ENCODE measurements at regions not wholly inside any gene's neighbourhood (a gene's known extent, or its start where the extent isn't known, plus 50 kb on each side); places are given as distances from the start of the nearest gene placed in this dataset.

- H3K4me2 ChIP-seq (ENCODE audit: low read length), result no peak overlapping the region
- DNase-seq (ENCODE audit: low read depth, low spot score) (no peak), ATAC-seq (no peak)
- no peak for TF ChIP-seq FOSL1 (IDR thresholded peaks at IDR 0.05; ENCODE audit: low read depth)
- TF ChIP-seq POLR2A (IDR thresholded peaks at IDR 0.05; ENCODE audit: borderline replicate concordance, extremely low read depth, insufficient read depth, insufficient read length), result no peak
- TF ChIP-seq SP1 (IDR thresholded peaks at IDR 0.05; ENCODE audit: low read depth), result no peak
- TF ChIP-seq ELF1 (IDR thresholded peaks at IDR 0.05; ENCODE audit: borderline replicate concordance, low read depth), result no peak
- TF ChIP-seq TCF7L2 (IDR thresholded peaks at IDR 0.05; ENCODE audit: borderline replicate concordance, extremely low read depth, insufficient read depth, insufficient read length), result no peak
- TF ChIP-seq JUND (IDR thresholded peaks at IDR 0.05), result no peak
- no peak for TF ChIP-seq MAX (IDR thresholded peaks at IDR 0.05)
- TF ChIP-seq CEBPB (IDR thresholded peaks at IDR 0.05; ENCODE audit: low read depth), result no peak
- no peak for TF ChIP-seq EZH2phosphoT487 (IDR thresholded peaks at IDR 0.05; ENCODE audit: borderline replicate concordance)
- no peak for TF ChIP-seq POLR2AphosphoS5 (IDR thresholded peaks at IDR 0.05; ENCODE audit: low read depth, low read length)
- no peak for TF ChIP-seq EGR1 (IDR thresholded peaks at IDR 0.05; ENCODE audit: low read depth)
- H3K9ac ChIP-seq (ENCODE audit: low read length), result no peak overlapping the region
- no TSS peak for BruUV-seq (replicated peaks)
- CTCF ChIA-PET, result interaction anchor here (1.5 to 1.6 kb wide), 2 partner anchors 12 to 36 kb away, joined by 3 read pairs; no protein-coding TSS in a partner anchor
- no peaks in the 10 kb centered on the region for H3K27me3 ChIP-seq (ENCODE audit: insufficient read depth, low read length)
- no peaks in the 10 kb centered on the region for H3K79me2 ChIP-seq (ENCODE audit: insufficient read depth, low read length)
- H2AFZ ChIP-seq (ENCODE audit: low read depth, low read length, poor library complexity, severe bottlenecking), result no peak overlapping the region
- no peaks in the 10 kb centered on the region for H4K20me1 ChIP-seq (ENCODE audit: insufficient read depth)
- no peak overlapping the region for H3K27ac ChIP-seq (ENCODE audit: low read depth, low read length)
- no peak overlapping the region for H3K4me3 ChIP-seq (replicated peaks in 1 of 2; ENCODE audit: low read depth in 1 of 2, low read length in 2 of 2)
- H3K36me3 ChIP-seq (ENCODE audit: control insufficient read depth in 1 of 2, insufficient read depth in 2 of 2, low read length in 2 of 2), result no peaks in the 10 kb centered on the region
- intact Hi-C loops (cut with micrococcal nuclease), result no loop called here
- peaks cover 0 to 9% of the 10 kb centered on the region in 2 experiments; a peak in 2 of 4 replicates for H3K4me1 ChIP-seq (ENCODE audit: control insufficient read depth in 1 of 2, insufficient read depth in 2 of 2, low read length in 2 of 2)
- POLR2A ChIA-PET, result interaction anchor here (2.1 kb wide), 1 partner anchor 17 kb away, joined by 8 read pairs; no protein-coding TSS in a partner anchor
- H3K9me3 ChIP-seq (ENCODE audit: control insufficient read depth in 1 of 2, insufficient read depth in 1 of 2, low read depth in 1 of 2, low read length in 2 of 2), result peaks cover 0 to 4% of the 10 kb centered on the region in 2 experiments; a peak in 1 of 4 replicates
- H3K9me2 ChIP-seq (ENCODE audit: insufficient read depth), result no peaks in the 10 kb centered on the region
- RAD21 ChIA-PET (ENCODE audit: low non-redundant PET in 1 of 2, low total read pairs in 2 of 2, uncharacterized antibody in 2 of 2, unreplicated experiment in 2 of 2), result interaction anchor here in 1 of 2 experiments (1.6 kb wide), 1 partner anchor 37 kb away, joined by 4 read pairs; no protein-coding TSS in a partner anchor
Measured at GRCh38 chr2:121092095-121092494, 192.9 kb downstream of the TFCP2L1 start.

GRCh38 chr2:121093692-121094091 is 191.3 kb downstream of the TFCP2L1 start:
- Histone ChIP-seq H3K36me3 (ENCODE audit: control insufficient read depth in 1 of 2, insufficient read depth in 2 of 2, low read length in 2 of 2) (no peaks in the 10 kb centered on the region), H3K27ac (ENCODE audit: low read depth, low read length) (no peak overlapping the region), H4K20me1 (ENCODE audit: insufficient read depth) (no peaks in the 10 kb centered on the region), H3K9ac (ENCODE audit: low read length) (no peak overlapping the region), H2AFZ (ENCODE audit: low read depth, low read length, poor library complexity, severe bottlenecking) (no peak overlapping the region), H3K4me3 (replicated peaks in 1 of 2; ENCODE audit: low read depth in 1 of 2, low read length in 2 of 2) (no peak overlapping the region), H3K79me2 (ENCODE audit: insufficient read depth, low read length) (no peaks in the 10 kb centered on the region), H3K4me1 (ENCODE audit: control insufficient read depth in 1 of 2, insufficient read depth in 2 of 2, low read length in 2 of 2) (peaks cover 0 to 9% of the 10 kb centered on the region in 2 experiments; a peak in 2 of 4 replicates), H3K9me3 (ENCODE audit: control insufficient read depth in 1 of 2, insufficient read depth in 1 of 2, low read depth in 1 of 2, low read length in 2 of 2) (peaks cover 0 to 4% of the 10 kb centered on the region in 2 experiments; a peak in 1 of 4 replicates), H3K27me3 (ENCODE audit: insufficient read depth, low read length) (no peaks in the 10 kb centered on the region), H3K4me2 (ENCODE audit: low read length) (no peak overlapping the region), H3K9me2 (ENCODE audit: insufficient read depth) (no peaks in the 10 kb centered on the region)
- ATAC-seq, result no peak
- no peak for DNase-seq (ENCODE audit: low read depth, low spot score)
- BruUV-seq (replicated peaks), result no TSS peak
- POLR2A ChIA-PET, result no interaction called here
- RAD21 ChIA-PET (ENCODE audit: low non-redundant PET in 1 of 2, low total read pairs in 2 of 2, uncharacterized antibody in 2 of 2, unreplicated experiment in 2 of 2), result no interaction called here
- intact Hi-C loops (cut with micrococcal nuclease), result no loop called here
- CTCF ChIA-PET, result interaction anchor here (1.1 kb wide), 1 partner anchor 262 kb away, joined by 3 read pairs; no protein-coding TSS in a partner anchor
- TF ChIP-seq CBX3 (IDR thresholded peaks at IDR 0.05; ENCODE audit: low read depth) (no peak), EGR1 (IDR thresholded peaks at IDR 0.05; ENCODE audit: low read depth) (no peak), SP1 (IDR thresholded peaks at IDR 0.05; ENCODE audit: low read depth) (no peak), CEBPB (IDR thresholded peaks at IDR 0.05; ENCODE audit: low read depth) (no peak), ZNF274 (IDR thresholded peaks at IDR 0.05; ENCODE audit: low read depth, low read length) (no peak), ATF3 (IDR thresholded peaks at IDR 0.05) (no peak), YY1 (IDR thresholded peaks at IDR 0.05; ENCODE audit: extremely low read depth, insufficient replicate concordance, low read depth, low read length) (no peak), SRF (IDR thresholded peaks at IDR 0.05; ENCODE audit: low read depth) (no peak), ZFX (IDR thresholded peaks at IDR 0.05) (no peak), POLR2A (IDR thresholded peaks at IDR 0.05; ENCODE audit: borderline replicate concordance, extremely low read depth, insufficient read depth, insufficient read length) (no peak), EZH2phosphoT487 (IDR thresholded peaks at IDR 0.05; ENCODE audit: borderline replicate concordance) (no peak), ELF1 (IDR thresholded peaks at IDR 0.05; ENCODE audit: borderline replicate concordance, low read depth) (no peak), TCF7L2 (IDR thresholded peaks at IDR 0.05; ENCODE audit: borderline replicate concordance, extremely low read depth, insufficient read depth, insufficient read length) (no peak)
